H1 (cell line): ENCODE measurements at regions not wholly inside any gene's neighbourhood (a gene's known extent, or its start where the extent isn't known, plus 50 kb on each side); places are given as distances from the start of the nearest gene placed in this dataset.

ENCODE experiments used
- CTCF ChIA-PET: fragments of 300-600 bp; sonication (Branson Sonifier 250); formaldehyde crosslinking; loops from one replicate; lab custom pipeline; 2021; ENCODE audit not compliant: partially characterized antibody; lab: Charles Lee
- POLR2A ChIA-PET: fragments of 300-600 bp; sonication (Branson Sonifier 250); formaldehyde crosslinking; loops from one replicate; lab custom pipeline; 2021; ENCODE audit warnings: inconsistent platforms; ENCODE audit not compliant: partially characterized antibody; lab: Charles Lee
- DNase-seq, 2 experiments: peaks; one replicate each; pipeline versions ENCODE4 v3.0.0 to v3.0.0-alpha.2; 2010 to 2022; ENCODE audit warnings: low spot score in 2 of 2, low read depth in 1 of 2, mixed read lengths in 1 of 2
- FAIRE-seq: peaks from 2 replicates; lab custom pipeline; 2011; peaks lifted over from hg19 to GRCh38; lab: Jason Lieb, UNC
- H2AFZ ChIP-seq: 2 replicates; pipeline ENCODE4 v1.8.1; 2012; ENCODE audit warnings: low read length, inconsistent platforms
- H2AK5ac ChIP-seq: 2 replicates; pipeline ENCODE4 v1.6.1; 2013; ENCODE audit warnings: low read depth, low read length
- H2BK120ac ChIP-seq: replicated peaks from 2 replicates; pipeline ENCODE3; 2013; ENCODE audit warnings: low read depth, low read length, inconsistent platforms
- H2BK12ac ChIP-seq: 2 replicates; pipeline ENCODE4 v1.6.1; 2013; ENCODE audit warnings: low read depth, low read length
- H2BK15ac ChIP-seq: 2 replicates; pipeline ENCODE4 v1.6.1; 2013; ENCODE audit warnings: low read length
- H2BK20ac ChIP-seq: 2 replicates; pipeline ENCODE4 v1.6.1; 2013; ENCODE audit warnings: low read length
- H2BK5ac ChIP-seq: 2 replicates; pipeline ENCODE4 v1.6.1; 2013; ENCODE audit warnings: low read depth, low read length
- H3K14ac ChIP-seq: 2 replicates; pipeline ENCODE4 v1.6.1; 2013; ENCODE audit warnings: inconsistent platforms; ENCODE audit not compliant: insufficient read length
- H3K18ac ChIP-seq: 2 replicates; pipeline ENCODE4 v1.6.1; 2013; ENCODE audit warnings: low read length; ENCODE audit errors: extremely low read depth
- H3K23ac ChIP-seq: 2 replicates; pipeline ENCODE4 v1.6.1; 2013; ENCODE audit warnings: inconsistent platforms; ENCODE audit not compliant: insufficient read length
- H3K23me2 ChIP-seq: 2 replicates; pipeline ENCODE4 v1.6.1; 2013; ENCODE audit warnings: low read depth, low read length
- H3K27ac ChIP-seq: 2 replicates; pipeline ENCODE4 v1.6.1; 2011; ENCODE audit warnings: low read depth, low read length, inconsistent platforms
- H3K27me3 ChIP-seq, 4 experiments: replicated peaks in 1 of 4; 1 replicate in 1 of 4; 2 replicates in 3 of 4; pipeline versions ENCODE4 v1.6.1 to v1.8.1; 2011 to 2013; ENCODE audit warnings: low read length in 3 of 4, mild to moderate bottlenecking in 3 of 4, inconsistent platforms in 2 of 4, mixed read lengths in 2 of 4, moderate library complexity in 1 of 4; ENCODE audit not compliant: control insufficient read depth in 3 of 4, insufficient read depth in 3 of 4; ENCODE audit errors: extremely low read depth in 1 of 4
- H3K36me3 ChIP-seq, 4 experiments: 2 replicates each; pipeline versions ENCODE4 v1.6.1 to v1.8.1; 2011 to 2013; ENCODE audit warnings: mild to moderate bottlenecking in 4 of 4, low read length in 3 of 4, moderate library complexity in 2 of 4, control low read depth in 1 of 4, inconsistent platforms in 1 of 4; ENCODE audit not compliant: insufficient read depth in 4 of 4, control insufficient read depth in 2 of 4
- H3K4ac ChIP-seq: replicated peaks from 2 replicates; pipeline ENCODE3; 2013; ENCODE audit warnings: low read length, low read depth, mixed read lengths, inconsistent platforms; ENCODE audit not compliant: insufficient read length
- H3K4me1 ChIP-seq, 4 experiments: replicated peaks in 1 of 4; 1 replicate in 1 of 4; 2 replicates in 3 of 4; pipeline versions ENCODE4 v1.6.1 to v1.8.1; 2011 to 2013; ENCODE audit warnings: low read length in 3 of 4, inconsistent platforms in 2 of 4, mixed read lengths in 1 of 4; ENCODE audit not compliant: insufficient read depth in 4 of 4, control insufficient read depth in 3 of 4
- H3K4me2 ChIP-seq, 2 experiments: 2 replicates each; pipeline versions ENCODE4 v1.6.1 to v1.8.1; 2011 to 2013; ENCODE audit warnings: low read depth in 2 of 2, low read length in 2 of 2, control low read depth in 1 of 2, inconsistent platforms in 1 of 2, mild to moderate bottlenecking in 1 of 2; ENCODE audit not compliant: insufficient read depth in 1 of 2
- H3K4me3 ChIP-seq, 4 experiments: fragments of 200-600, 300-600 bp in 1 of 4; sonication (generic), shearing (Covaris generic), sonication (Bioruptor Twin) in 1 of 4; 2 replicates each; pipeline versions ENCODE4 v1.5.1 to v1.8.1; 2011 to 2016; ENCODE audit warnings: low read length in 4 of 4, low read depth in 3 of 4, control low read depth in 2 of 4, inconsistent platforms in 2 of 4, mild to moderate bottlenecking in 2 of 4, mixed read lengths in 1 of 4, moderate library complexity in 1 of 4; ENCODE audit not compliant: insufficient read depth in 2 of 4; ENCODE audit errors: extremely low read depth in 1 of 4
- H3K56ac ChIP-seq: replicated peaks from 2 replicates; pipeline ENCODE3; 2013; ENCODE audit warnings: low read depth, mild to moderate bottlenecking, mixed read lengths, low read length, inconsistent platforms; ENCODE audit not compliant: insufficient read length
- H3K79me1 ChIP-seq: 2 replicates; pipeline ENCODE4 v1.6.1; 2013; ENCODE audit warnings: low read depth, low read length, control low read depth
- H3K79me2 ChIP-seq, 2 experiments: 2 replicates each; pipeline versions ENCODE4 v1.6.1 to v1.8.1; 2012 to 2013; ENCODE audit warnings: low read length in 2 of 2, mild to moderate bottlenecking in 2 of 2, inconsistent platforms in 1 of 2; ENCODE audit not compliant: insufficient read depth in 2 of 2, control insufficient read depth in 1 of 2
- H3K9ac ChIP-seq, 4 experiments: replicated peaks in 1 of 4; 1 replicate in 1 of 4; 2 replicates in 3 of 4; pipeline versions ENCODE4 v1.6.1 to v1.8.1; 2011 to 2013; ENCODE audit warnings: low read depth in 3 of 4, low read length in 3 of 4, control low read depth in 2 of 4, mild to moderate bottlenecking in 2 of 4, moderate library complexity in 2 of 4, inconsistent platforms in 1 of 4; ENCODE audit errors: extremely low read depth in 1 of 4
- H3K9me3 ChIP-seq, 2 experiments: 2 replicates each; pipeline versions ENCODE4 v1.6.1 to v1.8.1; 2012 to 2013; ENCODE audit warnings: mild to moderate bottlenecking in 2 of 2, moderate library complexity in 2 of 2, control low read depth in 1 of 2, inconsistent platforms in 1 of 2, low read depth in 1 of 2, low read length in 1 of 2, mixed read lengths in 1 of 2; ENCODE audit not compliant: insufficient read depth in 2 of 2
- H4K20me1 ChIP-seq, 2 experiments: replicated peaks in 1 of 2; 2 replicates each; pipeline versions ENCODE3 to v1.8.1; 2011 to 2013; ENCODE audit warnings: inconsistent platforms in 2 of 2, low read length in 2 of 2, mild to moderate bottlenecking in 1 of 2; ENCODE audit not compliant: insufficient read depth in 2 of 2, control insufficient read depth in 1 of 2
- H4K5ac ChIP-seq: 2 replicates; pipeline ENCODE4 v1.6.1; 2013; ENCODE audit warnings: low read length, low read depth, mixed read lengths, inconsistent platforms; ENCODE audit not compliant: insufficient read length
- H4K8ac ChIP-seq: 2 replicates; pipeline ENCODE4 v1.8.0; 2013; ENCODE audit warnings: mild to moderate bottlenecking, moderate library complexity, low read length, inconsistent platforms; ENCODE audit not compliant: insufficient read depth; ENCODE audit errors: extremely low read depth
- H4K91ac ChIP-seq: replicated peaks from 2 replicates; pipeline ENCODE3; 2013; ENCODE audit warnings: low read length, mixed read lengths, inconsistent platforms; ENCODE audit not compliant: insufficient read length
- MAFK ChIP-seq: IDR thresholded peaks from 2 replicates; pipeline ENCODE4 v1.6.1; 2012; ENCODE audit warnings: low read depth, mild to moderate bottlenecking, improper control_type of control experiment, low read length
- POLR2AphosphoS5 ChIP-seq: IDR thresholded peaks from 2 replicates; pipeline ENCODE4 v1.6.1; 2011; ENCODE audit warnings: low read depth, low read length
- RNF2 ChIP-seq: fragments of 200-900, 300-1000 bp; sonication (generic); IDR thresholded peaks from 2 replicates; pipeline ENCODE4 v1.7.1; 2016; ENCODE audit warnings: borderline replicate concordance, low read depth, mild to moderate bottlenecking, antibody characterized with exemption, low read length; ENCODE audit not compliant: poor library complexity, severe bottlenecking; ENCODE audit errors: missing control alignments
- SUZ12 ChIP-seq: fragments of 200-600 bp; sonication (generic); IDR thresholded peaks from 2 replicates; pipeline ENCODE4 v1.6.1; 2012; ENCODE audit warnings: mild to moderate bottlenecking, inconsistent platforms, low read length, moderate library complexity, mixed read lengths
- TCF12 ChIP-seq: IDR thresholded peaks from 2 replicates; pipeline ENCODE4 v1.6.1; 2011; ENCODE audit warnings: low read depth, mild to moderate bottlenecking, low read length
- WGBS, 2 experiments: shearing (Covaris generic) in 1 of 2; methylation state at CpG; one replicate each; pipeline versions ENCODE4 v1.1.6 to v1.1.7; 2013 to 2015; ENCODE audit warnings: low lambda C conversion rate in 2 of 2, mixed read lengths in 2 of 2, inconsistent platforms in 1 of 2, low coverage in 1 of 2, missing lambda C conversion rate in 1 of 2; ENCODE audit not compliant: insufficient replicate concordance in 2 of 2, insufficient coverage in 1 of 2, insufficient read length in 1 of 2; ENCODE audit errors: extremely low coverage in 1 of 2, missing lambda C conversion rate in 1 of 2; 5-methylcytosine and 5-hydroxymethylcytosine counted together

- Histone ChIP-seq H2BK5ac (no peak overlapping the region), H4K5ac (no peak overlapping the region), H2BK12ac (no peak overlapping the region), H2AK5ac (no peak overlapping the region), H4K91ac (no peak overlapping the region), H2BK20ac (no peak overlapping the region), H3K9ac (no peak overlapping the region), H3K56ac (no peak overlapping the region), H3K27me3 (no peaks in the 10 kb centered on the region), H3K36me3 (no peaks in the 10 kb centered on the region), H2BK15ac (no peak overlapping the region), H3K4ac (no peak overlapping the region), H2AFZ (peak overlapping the region; percentile 15; the same call in 1 of the 2 replicates), H3K23ac (no peak overlapping the region), H2BK120ac (no peak overlapping the region), H3K4me1 (peaks cover 0 to 4% (median 2%) of the 10 kb centered on the region in 4 experiments; a peak in 3 of 7 replicates), H3K4me3 (no peak overlapping the region), H3K27ac (no peak overlapping the region), H3K18ac (no peak overlapping the region), H3K4me2 (no peak overlapping the region; a peak in 1 of 4 replicates), H3K23me2 (no peaks in the 10 kb centered on the region), H3K79me1 (no peaks in the 10 kb centered on the region), H3K79me2 (no peaks in the 10 kb centered on the region), H3K14ac (no peak overlapping the region), H4K8ac (no peak overlapping the region), H3K9me3 (no peaks in the 10 kb centered on the region), H4K20me1 (no peaks in the 10 kb centered on the region)
- CTCF ChIA-PET, result interaction anchor here (1.0 to 2.1 kb wide), 4 partner anchors 9 to 456 kb away, joined by 3 to 13 read pairs (median 3); no protein-coding TSS in a partner anchor
- DNase-seq, result no peak
- no peak for FAIRE-seq
- WGBS, 2 experiments, result 49% methylated on average over 3 of the region's 3 CpGs; no CpG with 5 or more reads in 1 of the 2 experiments
- POLR2A ChIA-PET, result no interaction called here
- no peak for TF ChIP-seq TCF12
- TF ChIP-seq RNF2, result no peak
- TF ChIP-seq POLR2AphosphoS5, result no peak
- no peak for TF ChIP-seq SUZ12
- 0 out of 2 replicates have a peak, but pooled peaks have one; percentile 22 for TF ChIP-seq MAFK
These were observed 215.9 kb upstream of the RFX3 start for GRCh38 chr9:3741729-3742128.
